ENCODE measurements at regions not wholly inside any gene's neighbourhood (a gene's known extent, or its start where the extent isn't known, plus 50 kb on each side); places are given as distances from the start of the nearest gene placed in this dataset.

DNA sequence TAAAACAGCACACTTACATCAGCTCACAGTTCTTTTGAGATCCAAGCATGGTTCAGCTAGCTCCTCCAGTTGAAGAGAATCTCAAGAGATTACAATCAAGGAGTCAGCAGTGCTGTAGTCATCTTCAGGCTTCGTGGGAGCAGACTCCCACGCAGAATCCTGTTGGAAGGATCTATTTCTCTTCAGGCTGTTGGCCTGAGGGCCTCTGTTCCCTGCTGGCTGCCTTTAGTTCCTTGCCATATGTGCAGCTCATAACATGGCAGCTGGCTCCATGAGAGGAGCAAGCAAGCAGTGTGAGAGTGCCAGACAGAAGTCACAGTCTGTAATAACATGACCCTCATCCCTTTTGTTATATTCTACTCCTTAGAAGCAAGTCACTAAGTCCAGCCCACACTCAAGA lies 168.6 kb downstream of the COX18 start:
- no peak for TF ChIP-seq POLR2A (IDR thresholded peaks at IDR 0.05)
- TF ChIP-seq CTCF (IDR thresholded peaks at IDR 0.05) = no peak
